ENCODE measurements at regions not wholly inside any gene's neighbourhood (a gene's known extent, or its start where the extent isn't known, plus 50 kb on each side); places are given as distances from the start of the nearest gene placed in this dataset.

- TF ChIP-seq, protein P1, sequence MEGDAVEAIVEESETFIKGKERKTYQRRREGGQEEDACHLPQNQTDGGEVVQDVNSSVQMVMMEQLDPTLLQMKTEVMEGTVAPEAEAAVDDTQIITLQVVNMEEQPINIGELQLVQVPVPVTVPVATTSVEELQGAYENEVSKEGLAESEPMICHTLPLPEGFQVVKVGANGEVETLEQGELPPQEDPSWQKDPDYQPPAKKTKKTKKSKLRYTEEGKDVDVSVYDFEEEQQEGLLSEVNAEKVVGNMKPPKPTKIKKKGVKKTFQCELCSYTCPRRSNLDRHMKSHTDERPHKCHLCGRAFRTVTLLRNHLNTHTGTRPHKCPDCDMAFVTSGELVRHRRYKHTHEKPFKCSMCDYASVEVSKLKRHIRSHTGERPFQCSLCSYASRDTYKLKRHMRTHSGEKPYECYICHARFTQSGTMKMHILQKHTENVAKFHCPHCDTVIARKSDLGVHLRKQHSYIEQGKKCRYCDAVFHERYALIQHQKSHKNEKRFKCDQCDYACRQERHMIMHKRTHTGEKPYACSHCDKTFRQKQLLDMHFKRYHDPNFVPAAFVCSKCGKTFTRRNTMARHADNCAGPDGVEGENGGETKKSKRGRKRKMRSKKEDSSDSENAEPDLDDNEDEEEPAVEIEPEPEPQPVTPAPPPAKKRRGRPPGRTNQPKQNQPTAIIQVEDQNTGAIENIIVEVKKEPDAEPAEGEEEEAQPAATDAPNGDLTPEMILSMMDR (IDR thresholded peaks at IDR 0.05), result no peak
- TF ChIP-seq EZH2 (IDR thresholded peaks at IDR 0.05; ENCODE audit: borderline replicate concordance, insufficient read depth, low read depth, low read length, poor library complexity, severe bottlenecking), result no peak
These were observed 132.7 kb downstream of the PAPOLA start for GRCh38 chr14:96634896-96635295.

All from B cell (primary cell).